ENCODE measurements at regions not wholly inside any gene's neighbourhood (a gene's known extent, or its start where the extent isn't known, plus 50 kb on each side); places are given as distances from the start of the nearest gene placed in this dataset.
A peak's percentile ranks its signal among the peaks of the same experiment; 100 is the strongest.

DNA sequence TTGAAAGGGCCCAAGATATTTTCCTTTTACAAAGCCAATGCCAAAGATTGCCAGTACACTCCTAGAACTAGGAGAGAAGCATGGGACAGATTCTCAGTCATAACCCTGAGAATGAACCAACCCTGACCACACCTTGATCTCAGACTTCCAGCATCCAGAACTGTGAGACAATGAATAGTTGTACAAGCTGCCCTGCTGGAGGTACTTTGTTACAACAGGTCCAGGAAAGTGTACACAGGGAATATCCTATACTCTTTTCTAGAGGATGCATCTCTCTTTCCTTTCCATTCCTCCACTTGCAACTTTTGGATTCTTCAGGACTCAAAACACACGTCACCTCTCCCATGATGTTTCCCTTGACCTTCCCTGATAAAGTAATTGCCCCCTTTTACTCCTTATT, 325.7 kb downstream of the RFC3 start:
- intact Hi-C loops (cut with micrococcal nuclease) = no loop called here
- DNase-seq (ENCODE audit: low read depth, low spot score) (no peak), ATAC-seq (peak; percentile 68)
- H3K36me3 ChIP-seq (ENCODE audit: control insufficient read depth in 1 of 2, insufficient read depth in 2 of 2, low read length in 2 of 2) = no peaks in the 10 kb centered on the region
- H3K27me3 ChIP-seq (ENCODE audit: insufficient read depth, low read length) = no peaks in the 10 kb centered on the region
- H3K4me1 ChIP-seq (ENCODE audit: control insufficient read depth in 1 of 2, insufficient read depth in 2 of 2, low read length in 2 of 2) = no peaks in the 10 kb centered on the region
- no peak overlapping the region for H3K27ac ChIP-seq (ENCODE audit: low read depth, low read length)
- H3K9ac ChIP-seq (ENCODE audit: low read length) = no peak overlapping the region
- H3K4me2 ChIP-seq (ENCODE audit: low read length) = no peak overlapping the region
- H3K4me3 ChIP-seq (replicated peaks in 1 of 2; ENCODE audit: low read depth in 1 of 2, low read length in 2 of 2) = no peak overlapping the region
- no peaks in the 10 kb centered on the region for H4K20me1 ChIP-seq (ENCODE audit: insufficient read depth)
- POLR2A ChIA-PET = no interaction called here
- BruUV-seq (replicated peaks) = no TSS peak
- TF ChIP-seq ELF1 (IDR thresholded peaks at IDR 0.05; ENCODE audit: borderline replicate concordance, low read depth) (no peak), EZH2phosphoT487 (IDR thresholded peaks at IDR 0.05; ENCODE audit: borderline replicate concordance) (no peak), ZFX (IDR thresholded peaks at IDR 0.05) (no peak), SIN3A (IDR thresholded peaks at IDR 0.05; ENCODE audit: low read depth) (no peak), EGR1 (IDR thresholded peaks at IDR 0.05; ENCODE audit: low read depth) (no peak), JUND (IDR thresholded peaks at IDR 0.05) (no peak), SRF (IDR thresholded peaks at IDR 0.05; ENCODE audit: low read depth) (no peak), SP1 (IDR thresholded peaks at IDR 0.05; ENCODE audit: low read depth) (no peak), FOSL1 (IDR thresholded peaks at IDR 0.05; ENCODE audit: low read depth) (no peak), CBX3 (IDR thresholded peaks at IDR 0.05; ENCODE audit: low read depth) (no peak), POLR2AphosphoS5 (IDR thresholded peaks at IDR 0.05; ENCODE audit: low read depth, low read length) (no peak)
- TF ChIP-seq, protein P1, sequence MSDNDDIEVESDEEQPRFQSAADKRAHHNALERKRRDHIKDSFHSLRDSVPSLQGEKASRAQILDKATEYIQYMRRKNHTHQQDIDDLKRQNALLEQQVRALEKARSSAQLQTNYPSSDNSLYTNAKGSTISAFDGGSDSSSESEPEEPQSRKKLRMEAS (IDR thresholded peaks at IDR 0.05) = no peak
- TF ChIP-seq, protein P2, sequence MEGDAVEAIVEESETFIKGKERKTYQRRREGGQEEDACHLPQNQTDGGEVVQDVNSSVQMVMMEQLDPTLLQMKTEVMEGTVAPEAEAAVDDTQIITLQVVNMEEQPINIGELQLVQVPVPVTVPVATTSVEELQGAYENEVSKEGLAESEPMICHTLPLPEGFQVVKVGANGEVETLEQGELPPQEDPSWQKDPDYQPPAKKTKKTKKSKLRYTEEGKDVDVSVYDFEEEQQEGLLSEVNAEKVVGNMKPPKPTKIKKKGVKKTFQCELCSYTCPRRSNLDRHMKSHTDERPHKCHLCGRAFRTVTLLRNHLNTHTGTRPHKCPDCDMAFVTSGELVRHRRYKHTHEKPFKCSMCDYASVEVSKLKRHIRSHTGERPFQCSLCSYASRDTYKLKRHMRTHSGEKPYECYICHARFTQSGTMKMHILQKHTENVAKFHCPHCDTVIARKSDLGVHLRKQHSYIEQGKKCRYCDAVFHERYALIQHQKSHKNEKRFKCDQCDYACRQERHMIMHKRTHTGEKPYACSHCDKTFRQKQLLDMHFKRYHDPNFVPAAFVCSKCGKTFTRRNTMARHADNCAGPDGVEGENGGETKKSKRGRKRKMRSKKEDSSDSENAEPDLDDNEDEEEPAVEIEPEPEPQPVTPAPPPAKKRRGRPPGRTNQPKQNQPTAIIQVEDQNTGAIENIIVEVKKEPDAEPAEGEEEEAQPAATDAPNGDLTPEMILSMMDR (IDR thresholded peaks at IDR 0.05 in 2 of 3, conservative IDR thresholded peaks at IDR 0.05 in 1 of 3; ENCODE audit: borderline replicate concordance in 1 of 3, insufficient read depth in 1 of 3, low read depth in 2 of 3, low read length in 2 of 3) = no peak
- H3K9me3 ChIP-seq (ENCODE audit: control insufficient read depth in 1 of 2, insufficient read depth in 1 of 2, low read depth in 1 of 2, low read length in 2 of 2) = no peaks in the 10 kb centered on the region
- no peak overlapping the region for H2AFZ ChIP-seq (ENCODE audit: low read depth, low read length, poor library complexity, severe bottlenecking)
- no peaks in the 10 kb centered on the region for H3K9me2 ChIP-seq (ENCODE audit: insufficient read depth)
- H3K79me2 ChIP-seq (ENCODE audit: insufficient read depth, low read length) = no peaks in the 10 kb centered on the region
- RAD21 ChIA-PET (ENCODE audit: low non-redundant PET in 1 of 2, low total read pairs in 2 of 2, uncharacterized antibody in 2 of 2, unreplicated experiment in 2 of 2) = no interaction called here
- CTCF ChIA-PET = no interaction called here
